Spleen (tissue), 7 donors: ENCODE measurements at regions not wholly inside any gene's neighbourhood (a gene's known extent, or its start where the extent isn't known, plus 50 kb on each side); places are given as distances from the start of the nearest gene placed in this dataset.

ENCODE experiments used
- POLR2AphosphoS5 ChIP-seq, 3 donors: sonication (generic); formaldehyde crosslinking; IDR thresholded peaks; one replicate each; pipeline ENCODE4 v1.5.1; 2017; ENCODE audit warnings: antibody characterized with exemption in 3 of 3
- TF ChIP-seq, protein P1 (sequence below), 11 experiments: fragments of 200-600 bp in 7 of 11; fragments of 450-650 bp in 4 of 11; sonication (generic) in 4 of 11; IDR thresholded peaks in 8 of 11; conservative IDR thresholded peaks in 3 of 11; 1 replicate in 7 of 11; 2 replicates in 4 of 11; pipeline versions ENCODE4 v1.4.0 to v1.8.0; 2016 to 2021; ENCODE audit warnings: antibody characterized with exemption in 11 of 11, inconsistent platforms in 4 of 11, mild to moderate bottlenecking in 1 of 11
- donor health status: DM: no; HTN: no; CAD: no; lungs with moderate emphysema.
- donor health status: DM: no; HTN: no; CAD: no.
- donor health status: DM: no; HTN: no; CAD: no.

DNA sequence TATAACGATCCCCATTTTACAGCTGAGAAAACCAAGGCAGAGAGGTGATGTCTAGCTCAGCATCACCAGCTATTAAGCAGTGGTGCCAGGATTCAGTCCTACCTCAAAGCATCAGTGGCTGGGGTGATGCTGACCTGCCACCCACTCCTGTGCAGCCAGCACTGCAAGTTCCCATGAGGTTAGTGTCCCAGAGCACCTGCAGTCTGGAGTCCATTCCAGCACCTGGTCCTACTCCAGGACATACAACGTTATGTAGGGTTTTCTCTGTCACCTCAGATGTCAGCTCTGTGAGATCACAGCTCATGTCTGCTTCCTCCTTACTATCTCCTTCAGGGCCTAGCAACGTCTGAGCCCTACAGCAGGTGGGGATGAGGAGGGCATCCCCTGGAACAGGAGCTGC lies 328.0 kb upstream of the HS6ST1 start:
- TF ChIP-seq, protein P1, sequence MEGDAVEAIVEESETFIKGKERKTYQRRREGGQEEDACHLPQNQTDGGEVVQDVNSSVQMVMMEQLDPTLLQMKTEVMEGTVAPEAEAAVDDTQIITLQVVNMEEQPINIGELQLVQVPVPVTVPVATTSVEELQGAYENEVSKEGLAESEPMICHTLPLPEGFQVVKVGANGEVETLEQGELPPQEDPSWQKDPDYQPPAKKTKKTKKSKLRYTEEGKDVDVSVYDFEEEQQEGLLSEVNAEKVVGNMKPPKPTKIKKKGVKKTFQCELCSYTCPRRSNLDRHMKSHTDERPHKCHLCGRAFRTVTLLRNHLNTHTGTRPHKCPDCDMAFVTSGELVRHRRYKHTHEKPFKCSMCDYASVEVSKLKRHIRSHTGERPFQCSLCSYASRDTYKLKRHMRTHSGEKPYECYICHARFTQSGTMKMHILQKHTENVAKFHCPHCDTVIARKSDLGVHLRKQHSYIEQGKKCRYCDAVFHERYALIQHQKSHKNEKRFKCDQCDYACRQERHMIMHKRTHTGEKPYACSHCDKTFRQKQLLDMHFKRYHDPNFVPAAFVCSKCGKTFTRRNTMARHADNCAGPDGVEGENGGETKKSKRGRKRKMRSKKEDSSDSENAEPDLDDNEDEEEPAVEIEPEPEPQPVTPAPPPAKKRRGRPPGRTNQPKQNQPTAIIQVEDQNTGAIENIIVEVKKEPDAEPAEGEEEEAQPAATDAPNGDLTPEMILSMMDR (IDR thresholded peaks at IDR 0.05 in 8 of 11, conservative IDR thresholded peaks at IDR 0.05 in 3 of 11), result no peak
- no peak for TF ChIP-seq POLR2AphosphoS5 (IDR thresholded peaks at IDR 0.05)
